HepG2 (cell line): ENCODE measurements at regions not wholly inside any gene's neighbourhood (a gene's known extent, or its start where the extent isn't known, plus 50 kb on each side); places are given as distances from the start of the nearest gene placed in this dataset.

Source experiments
- ARNT ChIP-seq: fragments of 450-650 bp; IDR thresholded peaks from 2 replicates; pipeline ENCODE4 v1.6.1; 2017
- EP300 ChIP-seq, 3 experiments: sonication (generic) in 1 of 3; formaldehyde crosslinking in 1 of 3; IDR thresholded peaks; 2 replicates each; pipeline versions ENCODE4 v1.5.1 to v1.6.1; 2011 to 2020; ENCODE audit warnings: low read depth in 2 of 3, low read length in 2 of 3, borderline replicate concordance in 1 of 3, improper control_type of control experiment in 1 of 3, mild to moderate bottlenecking in 1 of 3, missing genetic modification reagents in 1 of 3, moderate library complexity in 1 of 3
- EZH2 ChIP-seq: conservative IDR thresholded peaks from 2 replicates; pipeline ENCODE4 v1.6.1; 2012; ENCODE audit warnings: mild to moderate bottlenecking, low read depth, low read length, moderate library complexity
- HDAC6 ChIP-seq: fragments of 200-600 bp; sonication (generic); IDR thresholded peaks from 2 replicates; pipeline ENCODE4 v1.7.0; 2017; ENCODE audit warnings: mild to moderate bottlenecking, antibody characterized with exemption, low read length, low read depth
- SMC3 ChIP-seq: IDR thresholded peaks from 2 replicates; pipeline ENCODE4 v1.6.1; 2011; ENCODE audit warnings: low read length, improper control_type of control experiment
- TCF7 ChIP-seq: sonication (generic); IDR thresholded peaks from 2 replicates; pipeline ENCODE4 v1.6.1; 2016; ENCODE audit warnings: antibody characterized with exemption, low read depth
- ZNF878 ChIP-seq: sonication (generic); formaldehyde crosslinking; IDR thresholded peaks from 2 replicates; pipeline ENCODE4 v1.8.1; 2023; ENCODE audit warnings: mild to moderate bottlenecking, missing genetic modification reagents, moderate library complexity
- TF ChIP-seq, protein P1 (sequence below): sonication (generic); formaldehyde crosslinking; IDR thresholded peaks from 2 replicates; pipeline ENCODE4 v1.4.0; 2020; ENCODE audit warnings: mild to moderate bottlenecking, missing genetic modification reagents, borderline replicate concordance
- TF ChIP-seq, protein P2 (sequence below), 2 experiments: sonication (generic) in 1 of 2; formaldehyde crosslinking in 1 of 2; IDR thresholded peaks; 2 replicates each; pipeline versions ENCODE4 v1.4.0 to v1.6.1; 2018 to 2020; ENCODE audit warnings: missing genetic modification reagents in 2 of 2, borderline replicate concordance in 1 of 2, low read depth in 1 of 2, mild to moderate bottlenecking in 1 of 2, missing biosample characterization in 1 of 2
- TF ChIP-seq, protein P3 (sequence below): sonication (generic); formaldehyde crosslinking; IDR thresholded peaks from 2 replicates; pipeline ENCODE4 v1.5.0; 2020; ENCODE audit warnings: mild to moderate bottlenecking, missing genetic modification reagents
- TF ChIP-seq, protein P4 (sequence below): sonication (generic); formaldehyde crosslinking; IDR thresholded peaks from 2 replicates; pipeline ENCODE4 v1.8.1; 2022; ENCODE audit warnings: low read depth, mild to moderate bottlenecking, missing genetic modification reagents
- TF ChIP-seq, protein P5 (sequence below): sonication (generic); formaldehyde crosslinking; IDR thresholded peaks from 2 replicates; pipeline ENCODE4 v1.5.0; 2020; ENCODE audit warnings: mild to moderate bottlenecking, missing genetic modification reagents, moderate library complexity
- TF ChIP-seq, protein P6 (sequence below): sonication (generic); formaldehyde crosslinking; IDR thresholded peaks from 2 replicates; pipeline ENCODE4 v1.5.1; 2020; ENCODE audit warnings: mild to moderate bottlenecking, missing genetic modification reagents, moderate library complexity
- TF ChIP-seq, protein P7 (sequence below): sonication (generic); formaldehyde crosslinking; IDR thresholded peaks from 2 replicates; pipeline ENCODE4 v1.4.0; 2020; ENCODE audit warnings: missing genetic modification reagents

DNA sequence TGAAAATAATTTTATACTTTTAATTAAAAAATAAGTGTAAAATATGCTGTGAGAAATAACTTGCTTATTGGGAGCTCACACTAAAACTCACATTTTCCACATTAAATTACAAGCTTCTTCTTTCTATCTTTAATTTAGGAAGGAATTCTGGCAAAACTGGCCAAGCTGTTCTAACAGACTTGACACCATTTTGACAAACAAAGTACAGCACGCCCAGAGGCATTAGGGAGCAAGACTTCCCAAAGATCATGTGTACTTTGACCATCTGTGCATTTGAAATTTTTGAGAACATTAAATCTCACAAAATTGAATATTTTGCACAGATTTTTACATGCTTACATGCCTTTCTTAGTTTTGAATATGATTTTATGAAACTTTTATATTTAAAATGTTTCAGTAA lies 1288.4 kb upstream of the CADM2 start:
- no peak for TF ChIP-seq HDAC6
- no peak for TF ChIP-seq EP300 (IDR thresholded peaks at IDR 0.05; ENCODE audit: low read depth in 2 of 2, low read length in 2 of 2)
- no peak for TF ChIP-seq EP300 (CRISPR knock-in tag; IDR thresholded peaks at IDR 0.05; ENCODE audit: borderline replicate concordance)
- no peak for TF ChIP-seq ARNT
- TF ChIP-seq, protein P1, sequence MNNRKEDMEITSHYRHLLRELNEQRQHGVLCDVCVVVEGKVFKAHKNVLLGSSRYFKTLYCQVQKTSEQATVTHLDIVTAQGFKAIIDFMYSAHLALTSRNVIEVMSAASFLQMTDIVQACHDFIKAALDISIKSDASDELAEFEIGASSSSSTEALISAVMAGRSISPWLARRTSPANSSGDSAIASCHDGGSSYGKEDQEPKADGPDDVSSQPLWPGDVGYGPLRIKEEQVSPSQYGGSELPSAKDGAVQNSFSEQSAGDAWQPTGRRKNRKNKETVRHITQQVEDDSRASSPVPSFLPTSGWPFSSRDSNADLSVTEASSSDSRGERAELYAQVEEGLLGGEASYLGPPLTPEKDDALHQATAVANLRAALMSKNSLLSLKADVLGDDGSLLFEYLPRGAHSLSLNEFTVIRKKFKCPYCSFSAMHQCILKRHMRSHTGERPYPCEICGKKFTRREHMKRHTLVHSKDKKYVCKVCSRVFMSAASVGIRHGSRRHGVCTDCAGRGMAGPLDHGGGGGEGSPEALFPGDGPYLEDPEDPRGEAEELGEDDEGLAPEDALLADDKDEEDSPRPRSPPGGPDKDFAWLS (CRISPR knock-in tag): no peak
- TF ChIP-seq, protein P2, sequence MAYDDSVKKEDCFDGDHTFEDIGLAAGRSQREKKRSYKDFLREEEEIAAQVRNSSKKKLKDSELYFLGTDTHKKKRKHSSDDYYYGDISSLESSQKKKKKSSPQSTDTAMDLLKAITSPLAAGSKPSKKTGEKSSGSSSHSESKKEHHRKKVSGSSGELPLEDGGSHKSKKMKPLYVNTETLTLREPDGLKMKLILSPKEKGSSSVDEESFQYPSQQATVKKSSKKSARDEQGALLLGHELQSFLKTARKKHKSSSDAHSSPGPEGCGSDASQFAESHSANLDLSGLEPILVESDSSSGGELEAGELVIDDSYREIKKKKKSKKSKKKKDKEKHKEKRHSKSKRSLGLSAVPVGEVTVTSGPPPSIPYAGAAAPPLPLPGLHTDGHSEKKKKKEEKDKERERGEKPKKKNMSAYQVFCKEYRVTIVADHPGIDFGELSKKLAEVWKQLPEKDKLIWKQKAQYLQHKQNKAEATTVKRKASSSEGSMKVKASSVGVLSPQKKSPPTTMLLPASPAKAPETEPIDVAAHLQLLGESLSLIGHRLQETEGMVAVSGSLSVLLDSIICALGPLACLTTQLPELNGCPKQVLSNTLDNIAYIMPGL (CRISPR knock-in tag; IDR thresholded peaks at IDR 0.05; ENCODE audit: borderline replicate concordance in 1 of 2, low read depth in 1 of 2): no peak
- no peak for TF ChIP-seq SMC3
- TF ChIP-seq TCF7: no peak
- TF ChIP-seq, protein P3, sequence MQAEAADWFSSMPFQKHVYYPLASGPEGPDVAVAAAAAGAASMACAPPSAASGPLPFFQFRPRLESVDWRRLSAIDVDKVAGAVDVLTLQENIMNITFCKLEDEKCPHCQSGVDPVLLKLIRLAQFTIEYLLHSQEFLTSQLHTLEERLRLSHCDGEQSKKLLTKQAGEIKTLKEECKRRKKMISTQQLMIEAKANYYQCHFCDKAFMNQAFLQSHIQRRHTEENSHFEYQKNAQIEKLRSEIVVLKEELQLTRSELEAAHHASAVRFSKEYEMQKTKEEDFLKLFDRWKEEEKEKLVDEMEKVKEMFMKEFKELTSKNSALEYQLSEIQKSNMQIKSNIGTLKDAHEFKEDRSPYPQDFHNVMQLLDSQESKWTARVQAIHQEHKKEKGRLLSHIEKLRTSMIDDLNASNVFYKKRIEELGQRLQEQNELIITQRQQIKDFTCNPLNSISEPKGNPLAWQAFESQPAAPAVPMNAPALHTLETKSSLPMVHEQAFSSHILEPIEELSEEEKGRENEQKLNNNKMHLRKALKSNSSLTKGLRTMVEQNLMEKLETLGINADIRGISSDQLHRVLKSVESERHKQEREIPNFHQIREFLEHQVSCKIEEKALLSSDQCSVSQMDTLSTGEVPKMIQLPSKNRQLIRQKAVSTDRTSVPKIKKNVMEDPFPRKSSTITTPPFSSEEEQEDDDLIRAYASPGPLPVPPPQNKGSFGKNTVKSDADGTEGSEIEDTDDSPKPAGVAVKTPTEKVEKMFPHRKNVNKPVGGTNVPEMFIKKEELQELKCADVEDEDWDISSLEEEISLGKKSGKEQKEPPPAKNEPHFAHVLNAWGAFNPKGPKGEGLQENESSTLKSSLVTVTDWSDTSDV (CRISPR knock-in tag): no peak
- TF ChIP-seq, protein P4, sequence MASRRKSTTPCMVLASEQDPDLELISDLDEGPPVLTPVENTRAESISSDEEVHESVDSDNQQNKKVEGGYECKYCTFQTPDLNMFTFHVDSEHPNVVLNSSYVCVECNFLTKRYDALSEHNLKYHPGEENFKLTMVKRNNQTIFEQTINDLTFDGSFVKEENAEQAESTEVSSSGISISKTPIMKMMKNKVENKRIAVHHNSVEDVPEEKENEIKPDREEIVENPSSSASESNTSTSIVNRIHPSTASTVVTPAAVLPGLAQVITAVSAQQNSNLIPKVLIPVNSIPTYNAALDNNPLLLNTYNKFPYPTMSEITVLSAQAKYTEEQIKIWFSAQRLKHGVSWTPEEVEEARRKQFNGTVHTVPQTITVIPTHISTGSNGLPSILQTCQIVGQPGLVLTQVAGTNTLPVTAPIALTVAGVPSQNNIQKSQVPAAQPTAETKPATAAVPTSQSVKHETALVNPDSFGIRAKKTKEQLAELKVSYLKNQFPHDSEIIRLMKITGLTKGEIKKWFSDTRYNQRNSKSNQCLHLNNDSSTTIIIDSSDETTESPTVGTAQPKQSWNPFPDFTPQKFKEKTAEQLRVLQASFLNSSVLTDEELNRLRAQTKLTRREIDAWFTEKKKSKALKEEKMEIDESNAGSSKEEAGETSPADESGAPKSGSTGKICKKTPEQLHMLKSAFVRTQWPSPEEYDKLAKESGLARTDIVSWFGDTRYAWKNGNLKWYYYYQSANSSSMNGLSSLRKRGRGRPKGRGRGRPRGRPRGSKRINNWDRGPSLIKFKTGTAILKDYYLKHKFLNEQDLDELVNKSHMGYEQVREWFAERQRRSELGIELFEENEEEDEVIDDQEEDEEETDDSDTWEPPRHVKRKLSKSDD (CRISPR knock-in tag): no peak
- TF ChIP-seq, protein P5, sequence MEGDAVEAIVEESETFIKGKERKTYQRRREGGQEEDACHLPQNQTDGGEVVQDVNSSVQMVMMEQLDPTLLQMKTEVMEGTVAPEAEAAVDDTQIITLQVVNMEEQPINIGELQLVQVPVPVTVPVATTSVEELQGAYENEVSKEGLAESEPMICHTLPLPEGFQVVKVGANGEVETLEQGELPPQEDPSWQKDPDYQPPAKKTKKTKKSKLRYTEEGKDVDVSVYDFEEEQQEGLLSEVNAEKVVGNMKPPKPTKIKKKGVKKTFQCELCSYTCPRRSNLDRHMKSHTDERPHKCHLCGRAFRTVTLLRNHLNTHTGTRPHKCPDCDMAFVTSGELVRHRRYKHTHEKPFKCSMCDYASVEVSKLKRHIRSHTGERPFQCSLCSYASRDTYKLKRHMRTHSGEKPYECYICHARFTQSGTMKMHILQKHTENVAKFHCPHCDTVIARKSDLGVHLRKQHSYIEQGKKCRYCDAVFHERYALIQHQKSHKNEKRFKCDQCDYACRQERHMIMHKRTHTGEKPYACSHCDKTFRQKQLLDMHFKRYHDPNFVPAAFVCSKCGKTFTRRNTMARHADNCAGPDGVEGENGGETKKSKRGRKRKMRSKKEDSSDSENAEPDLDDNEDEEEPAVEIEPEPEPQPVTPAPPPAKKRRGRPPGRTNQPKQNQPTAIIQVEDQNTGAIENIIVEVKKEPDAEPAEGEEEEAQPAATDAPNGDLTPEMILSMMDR (CRISPR knock-in tag): no peak
- TF ChIP-seq, protein P6, sequence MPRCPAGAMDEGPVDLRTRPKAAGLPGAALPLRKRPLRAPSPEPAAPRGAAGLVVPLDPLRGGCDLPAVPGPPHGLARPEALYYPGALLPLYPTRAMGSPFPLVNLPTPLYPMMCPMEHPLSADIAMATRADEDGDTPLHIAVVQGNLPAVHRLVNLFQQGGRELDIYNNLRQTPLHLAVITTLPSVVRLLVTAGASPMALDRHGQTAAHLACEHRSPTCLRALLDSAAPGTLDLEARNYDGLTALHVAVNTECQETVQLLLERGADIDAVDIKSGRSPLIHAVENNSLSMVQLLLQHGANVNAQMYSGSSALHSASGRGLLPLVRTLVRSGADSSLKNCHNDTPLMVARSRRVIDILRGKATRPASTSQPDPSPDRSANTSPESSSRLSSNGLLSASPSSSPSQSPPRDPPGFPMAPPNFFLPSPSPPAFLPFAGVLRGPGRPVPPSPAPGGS: no peak
- TF ChIP-seq EZH2: no peak
- TF ChIP-seq ZNF878 (CRISPR knock-in tag): no peak
- TF ChIP-seq, protein P7, sequence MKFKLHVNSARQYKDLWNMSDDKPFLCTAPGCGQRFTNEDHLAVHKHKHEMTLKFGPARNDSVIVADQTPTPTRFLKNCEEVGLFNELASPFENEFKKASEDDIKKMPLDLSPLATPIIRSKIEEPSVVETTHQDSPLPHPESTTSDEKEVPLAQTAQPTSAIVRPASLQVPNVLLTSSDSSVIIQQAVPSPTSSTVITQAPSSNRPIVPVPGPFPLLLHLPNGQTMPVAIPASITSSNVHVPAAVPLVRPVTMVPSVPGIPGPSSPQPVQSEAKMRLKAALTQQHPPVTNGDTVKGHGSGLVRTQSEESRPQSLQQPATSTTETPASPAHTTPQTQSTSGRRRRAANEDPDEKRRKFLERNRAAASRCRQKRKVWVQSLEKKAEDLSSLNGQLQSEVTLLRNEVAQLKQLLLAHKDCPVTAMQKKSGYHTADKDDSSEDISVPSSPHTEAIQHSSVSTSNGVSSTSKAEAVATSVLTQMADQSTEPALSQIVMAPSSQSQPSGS (CRISPR knock-in tag): no peak
